Loucy (cell line): ENCODE measurements at regions not wholly inside any gene's neighbourhood (a gene's known extent, or its start where the extent isn't known, plus 50 kb on each side); places are given as distances from the start of the nearest gene placed in this dataset.

Experiments
- H2AFZ ChIP-seq: fragments of 200-600 bp; sonication (generic); 2 replicates; pipeline ENCODE4 v1.6.0; 2016; ENCODE audit warnings: antibody characterized with exemption, mild to moderate bottlenecking, low read length, moderate library complexity
- H3F3A ChIP-seq: fragments of 200-600 bp; 2 replicates; pipeline ENCODE4 v1.6.0; 2016; ENCODE audit warnings: antibody characterized with exemption, low read depth, mild to moderate bottlenecking
- H3K27me3 ChIP-seq: fragments of 200-600 bp; sonication (generic); 2 replicates; pipeline ENCODE4 v1.6.1; 2014; ENCODE audit warnings: low read length, mild to moderate bottlenecking; ENCODE audit not compliant: insufficient read depth, poor library complexity, severe bottlenecking
- H3K36me3 ChIP-seq: fragments of 200-600 bp; sonication (generic); 2 replicates; pipeline ENCODE4 v1.6.1; 2016; ENCODE audit warnings: low read length; ENCODE audit not compliant: insufficient read depth
- H3K4me1 ChIP-seq: fragments of 200-600 bp; sonication (generic); 2 replicates; pipeline ENCODE4 v1.5.1; 2014; ENCODE audit warnings: low read length, mild to moderate bottlenecking; ENCODE audit not compliant: insufficient read depth, poor library complexity, severe bottlenecking
- H3K4me2 ChIP-seq: fragments of 200-600 bp; sonication (generic); 2 replicates; pipeline ENCODE4 v1.6.0; 2014; ENCODE audit warnings: antibody characterized with exemption, low read length, low read depth, mild to moderate bottlenecking; ENCODE audit not compliant: poor library complexity, severe bottlenecking
- H3K4me3 ChIP-seq: fragments of 200-600 bp; sonication (generic); 2 replicates; pipeline ENCODE4 v1.5.1; 2014; ENCODE audit warnings: low read length, mild to moderate bottlenecking, mixed read lengths; ENCODE audit not compliant: poor library complexity, severe bottlenecking
- H3K79me2 ChIP-seq: fragments of 200-600 bp; sonication (generic); 2 replicates; pipeline ENCODE4 v1.6.1; 2014; ENCODE audit warnings: low read length; ENCODE audit not compliant: insufficient read depth
- H3K9ac ChIP-seq: fragments of 200-600 bp; sonication (generic); 2 replicates; pipeline ENCODE4 v1.6.0; 2014; ENCODE audit warnings: mild to moderate bottlenecking, low read depth, low read length, moderate library complexity; ENCODE audit not compliant: poor library complexity, severe bottlenecking
- H3K9me2 ChIP-seq: fragments of 200-600 bp; sonication (generic); replicated peaks from 2 replicates; pipeline ENCODE4 v1.6.1; 2016; ENCODE audit warnings: low read depth, low read length, mixed read lengths
- H3K9me3 ChIP-seq: fragments of 200-600 bp; sonication (generic); 2 replicates; pipeline ENCODE4 v1.6.1; 2014; ENCODE audit warnings: mild to moderate bottlenecking, antibody characterized with exemption, low read length, low read depth; ENCODE audit not compliant: insufficient read depth
- H4K20me1 ChIP-seq: fragments of 200-600 bp; sonication (generic); 2 replicates; pipeline ENCODE4 v1.6.0; 2014; ENCODE audit warnings: antibody characterized with exemption, low read length, mild to moderate bottlenecking; ENCODE audit not compliant: insufficient read depth, poor library complexity, severe bottlenecking
- CTCF ChIP-seq: fragments of 200-600 bp; sonication (generic); conservative IDR thresholded peaks from 2 replicates; pipeline ENCODE4 v1.5.1; 2014; ENCODE audit warnings: mild to moderate bottlenecking, antibody characterized with exemption, low read length
- EZH2phosphoT487 ChIP-seq: fragments of 200-600 bp; IDR thresholded peaks from 2 replicates; pipeline ENCODE4 v1.6.1; 2018; ENCODE audit warnings: antibody characterized with exemption, mild to moderate bottlenecking, moderate library complexity, borderline replicate concordance

GRCh38 chr14:97960436-97960835 is 1163.3 kb downstream of the VRK1 start:
- no peak overlapping the region for H3K4me3 ChIP-seq
- no peaks in the 10 kb centered on the region for H3K4me1 ChIP-seq
- no peaks in the 10 kb centered on the region for H3K9me2 ChIP-seq
- H3K36me3 ChIP-seq: no peaks in the 10 kb centered on the region
- H3K9me3 ChIP-seq: no peaks in the 10 kb centered on the region
- H3K79me2 ChIP-seq: no peaks in the 10 kb centered on the region
- no peak overlapping the region for H3K4me2 ChIP-seq
- TF ChIP-seq EZH2phosphoT487: no peak
- no peak for TF ChIP-seq CTCF
- H3K9ac ChIP-seq: no peak overlapping the region
- no peaks in the 10 kb centered on the region for H3K27me3 ChIP-seq
- H2AFZ ChIP-seq: no peak overlapping the region
- H3F3A ChIP-seq: no peaks in the 10 kb centered on the region
- no peaks in the 10 kb centered on the region for H4K20me1 ChIP-seq

- Histone ChIP-seq H3K9me3 (0 out of 2 replicates have a peak, but pooled peaks cover 2% of the 10 kb centered on the region), H3K4me3 (no peak overlapping the region)
- TF ChIP-seq EZH2phosphoT487: no peak
- no peak for TF ChIP-seq CTCF
Observed at GRCh38 chr14:97970222-97970621, 1173.0 kb downstream of the VRK1 start.

GRCh38 chr14:97975216-97975615 is 1178.0 kb downstream of the VRK1 start:
- Histone ChIP-seq H3K9ac (no peak overlapping the region), H3K9me3 (no peaks in the 10 kb centered on the region), H3K4me3 (peak overlapping the region; percentile 6), H4K20me1 (no peaks in the 10 kb centered on the region), H2AFZ (no peak overlapping the region), H3K4me1 (peaks cover 48% of the 10 kb centered on the region), H3K79me2 (peaks cover 27% of the 10 kb centered on the region), H3K36me3 (no peaks in the 10 kb centered on the region), H3K9me2 (no peaks in the 10 kb centered on the region), H3K27me3 (no peaks in the 10 kb centered on the region), H3F3A (no peaks in the 10 kb centered on the region), H3K4me2 (peak overlapping the region; percentile 91)
- TF ChIP-seq EZH2phosphoT487 (no peak), CTCF (no peak)

More at GRCh38 chr14:97970222-97970621, 1173.0 kb downstream of the VRK1 start:
- Histone ChIP-seq H3F3A (no peaks in the 10 kb centered on the region), H3K79me2 (peaks cover 2% of the 10 kb centered on the region; the same call in 1 of the 2 replicates), H2AFZ (no peak overlapping the region), H3K9me2 (no peaks in the 10 kb centered on the region), H3K9ac (no peak overlapping the region), H3K36me3 (no peaks in the 10 kb centered on the region), H3K27me3 (no peaks in the 10 kb centered on the region), H4K20me1 (no peaks in the 10 kb centered on the region), H3K4me2 (no peak overlapping the region), H3K4me1 (peaks cover 5% of the 10 kb centered on the region)
